ENCODE measurements at regions not wholly inside any gene's neighbourhood (a gene's known extent, or its start where the extent isn't known, plus 50 kb on each side); places are given as distances from the start of the nearest gene placed in this dataset.

DNA sequence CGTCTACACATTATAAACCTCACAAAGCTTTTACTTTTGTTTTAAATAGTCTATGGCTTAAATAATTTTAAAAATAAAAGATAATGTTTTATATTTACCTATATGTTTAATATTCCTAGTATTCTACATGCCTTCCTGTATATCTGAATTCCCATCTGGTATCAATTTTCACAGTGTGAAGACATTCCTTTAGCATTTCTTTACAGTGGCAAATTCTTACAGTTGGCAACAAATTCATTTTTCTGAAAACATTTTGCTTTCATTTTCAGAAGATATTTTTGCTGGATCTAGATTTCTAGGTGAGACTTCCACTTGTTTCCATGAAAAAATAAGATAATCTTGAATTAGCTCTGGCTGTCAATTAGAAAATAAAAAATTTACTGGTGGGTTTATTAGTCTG is 471.4 kb upstream of the NAALADL2 start (continued):
- TF ChIP-seq, protein P1, sequence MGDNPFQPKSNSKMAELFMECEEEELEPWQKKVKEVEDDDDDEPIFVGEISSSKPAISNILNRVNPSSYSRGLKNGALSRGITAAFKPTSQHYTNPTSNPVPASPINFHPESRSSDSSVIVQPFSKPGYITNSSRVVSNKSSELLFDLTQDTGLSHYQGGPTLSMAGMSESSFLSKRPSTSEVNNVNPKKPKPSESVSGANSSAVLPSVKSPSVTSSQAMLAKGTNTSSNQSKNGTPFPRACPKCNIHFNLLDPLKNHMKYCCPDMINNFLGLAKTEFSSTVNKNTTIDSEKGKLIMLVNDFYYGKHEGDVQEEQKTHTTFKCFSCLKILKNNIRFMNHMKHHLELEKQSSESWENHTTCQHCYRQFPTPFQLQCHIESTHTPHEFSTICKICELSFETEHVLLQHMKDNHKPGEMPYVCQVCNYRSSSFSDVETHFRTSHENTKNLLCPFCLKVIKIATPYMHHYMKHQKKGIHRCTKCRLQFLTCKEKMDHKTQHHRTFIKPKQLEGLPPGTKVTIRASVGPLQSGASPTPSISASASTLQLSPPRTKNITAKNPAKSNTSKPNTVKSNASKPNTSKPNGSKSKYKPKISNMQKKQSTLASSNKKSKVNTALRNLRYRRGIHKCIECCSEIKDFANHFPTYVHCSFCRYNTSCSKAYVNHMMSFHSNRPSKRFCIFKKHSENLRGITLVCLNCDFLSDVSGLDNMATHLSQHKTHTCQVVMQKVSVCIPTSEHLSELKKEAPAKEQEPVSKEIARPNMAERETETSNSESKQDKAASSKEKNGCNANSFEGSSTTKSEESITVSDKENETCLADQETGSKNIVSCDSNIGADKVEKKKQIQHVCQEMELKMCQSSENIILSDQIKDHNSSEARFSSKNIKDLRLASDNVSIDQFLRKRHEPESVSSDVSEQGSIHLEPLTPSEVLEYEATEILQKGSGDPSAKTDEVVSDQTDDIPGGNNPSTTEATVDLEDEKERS (tag by site-specific recombination; IDR thresholded peaks at IDR 0.05), result no peak
- TF ChIP-seq ZNF350 (tag by site-specific recombination; IDR thresholded peaks at IDR 0.05) (no peak), ZNF600 (tag by site-specific recombination; IDR thresholded peaks at IDR 0.05) (no peak), ZNF707 (tag by site-specific recombination; IDR thresholded peaks at IDR 0.05) (no peak), ZNF518A (tag by site-specific recombination; conservative IDR thresholded peaks at IDR 0.05; ENCODE audit: low read depth) (no peak)

DNA sequence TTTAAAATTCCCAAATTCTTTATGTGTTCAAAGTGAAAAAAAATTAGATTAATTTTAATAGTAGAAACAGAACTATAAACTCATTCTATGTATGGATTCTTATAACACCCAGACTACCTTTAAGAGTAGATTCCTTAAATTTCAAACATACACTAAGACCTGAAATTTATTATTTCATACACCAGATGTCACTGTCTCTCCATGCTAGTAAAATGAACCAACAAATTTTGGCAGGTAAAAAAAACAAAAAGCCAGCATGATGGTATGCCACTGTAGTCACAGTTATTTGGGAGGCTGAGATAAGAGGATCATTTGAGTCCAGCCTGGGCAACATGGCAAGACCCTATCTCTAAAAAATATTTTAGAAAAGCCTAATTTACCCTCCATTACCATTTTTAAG is 461.3 kb upstream of the NAALADL2 start:
- H3K36me3 ChIP-seq (ENCODE audit: control insufficient read depth in 2 of 2, insufficient read depth in 1 of 2, low read length in 2 of 2), result no peaks in the 10 kb centered on the region

GRCh38 chr3:174398761-174399160 is 460.4 kb upstream of the NAALADL2 start:
- Histone ChIP-seq H3K4me3 (ENCODE audit: low read depth, low read length) (no peak overlapping the region), H3K9me3 (ENCODE audit: control insufficient read depth, insufficient read depth, low read depth, low read length) (no peaks in the 10 kb centered on the region), H3K36me3 (ENCODE audit: control insufficient read depth in 2 of 2, insufficient read depth in 1 of 2, low read length in 2 of 2) (no peaks in the 10 kb centered on the region), H3K4me1 (ENCODE audit: control insufficient read depth, insufficient read depth, low read length) (no peaks in the 10 kb centered on the region), H3K27ac (ENCODE audit: extremely low read depth, low read depth, low read length) (no peak overlapping the region)
- CTCF ChIA-PET, result interaction anchor here (0.7 to 1.3 kb wide), 2 partner anchors 105 to 933 kb away, joined by 3 read pairs; no protein-coding TSS in a partner anchor
- POLR2A ChIA-PET, result no interaction called here
- no peak for TF ChIP-seq ZNF10 (tag by site-specific recombination; IDR thresholded peaks at IDR 0.05)
- no peak for TF ChIP-seq ZNF398 (tag by site-specific recombination; IDR thresholded peaks at IDR 0.05)
- no peak for TF ChIP-seq ZNF596 (tag by site-specific recombination; IDR thresholded peaks at IDR 0.05)
- TF ChIP-seq ZNF843 (tag by site-specific recombination; IDR thresholded peaks at IDR 0.05), result no peak
- no peak for TF ChIP-seq GLIS2 (tag by site-specific recombination; IDR thresholded peaks at IDR 0.05)
- TF ChIP-seq CTCF (tag by site-specific recombination; IDR thresholded peaks at IDR 0.05), result no peak
- TF ChIP-seq PRDM1 (tag by site-specific recombination; IDR thresholded peaks at IDR 0.05), result no peak
- TF ChIP-seq ZNF121 (tag by site-specific recombination; IDR thresholded peaks at IDR 0.05), result no peak
- TF ChIP-seq PRDM4 (tag by site-specific recombination; IDR thresholded peaks at IDR 0.05), result no peak

More for the DNA sequence above, 461.3 kb upstream of the NAALADL2 start:
- Histone ChIP-seq H3K4me1 (ENCODE audit: control insufficient read depth, insufficient read depth, low read length) (no peaks in the 10 kb centered on the region), H3K4me3 (ENCODE audit: low read depth, low read length) (no peak overlapping the region), H3K27ac (ENCODE audit: extremely low read depth, low read depth, low read length) (no peak overlapping the region), H3K9me3 (ENCODE audit: control insufficient read depth, insufficient read depth, low read depth, low read length) (no peaks in the 10 kb centered on the region)
- CTCF ChIA-PET, result interaction anchor here (1.3 kb wide), 1 partner anchor 104 kb away, joined by 3 read pairs; no protein-coding TSS in a partner anchor
- POLR2A ChIA-PET, result no interaction called here
- TF ChIP-seq ZNF558 (tag by site-specific recombination; IDR thresholded peaks at IDR 0.05) (no peak), ZNF654 (tag by site-specific recombination; IDR thresholded peaks at IDR 0.05; ENCODE audit: low read depth) (peak; percentile 32; the same call in 1 of the 2 replicates)

All from HEK293 (cell line).